GM21447 (cell line): ENCODE measurements at regions not wholly inside any gene's neighbourhood (a gene's known extent, or its start where the extent isn't known, plus 50 kb on each side); places are given as distances from the start of the nearest gene placed in this dataset.

Experiments
- ATAC-seq: cut with Tn5 transposase; IDR thresholded peaks from one replicate; pipeline ENCODE4 v1.9.1; 2021; ENCODE audit not compliant: unreplicated experiment

- no peak for ATAC-seq
Observed at GRCh38 chr6:122524056-122524455, 52.4 kb upstream of the SERINC1 start.

DNA sequence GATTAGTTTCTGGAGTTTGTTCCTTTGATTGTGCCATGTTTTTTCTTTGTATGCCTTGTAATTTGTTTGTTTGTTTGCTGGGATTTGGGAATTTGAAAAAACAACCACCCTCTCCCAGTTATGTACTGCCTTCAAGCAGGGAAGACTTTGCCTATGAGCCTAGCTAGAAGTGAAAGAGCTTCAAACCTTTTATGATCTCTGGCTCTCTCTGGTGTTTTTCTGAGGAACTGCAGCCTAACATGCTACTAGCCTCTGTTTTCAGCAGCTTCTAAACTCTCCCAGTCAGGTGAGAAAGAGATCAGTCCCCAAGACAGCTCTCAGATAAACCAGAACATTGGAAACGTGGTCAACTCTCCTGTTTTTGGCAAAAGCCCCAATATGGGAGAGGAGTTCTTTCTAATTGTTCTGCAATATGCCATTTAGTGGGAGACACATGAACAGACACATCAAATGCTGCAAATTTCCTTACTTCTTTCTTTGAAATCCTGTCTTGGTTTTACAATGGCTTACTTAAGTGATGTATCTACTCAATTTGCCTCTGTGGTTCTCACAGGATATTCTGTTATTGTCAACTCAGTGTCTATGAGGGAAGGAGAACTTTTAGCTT is 58.9 kb upstream of the SERINC1 start:
- ATAC-seq, result peak; percentile 95

- ATAC-seq, result no peak
Observed at GRCh38 chr6:122548281-122548680, 61.9 kb upstream of the PKIB start.

DNA sequence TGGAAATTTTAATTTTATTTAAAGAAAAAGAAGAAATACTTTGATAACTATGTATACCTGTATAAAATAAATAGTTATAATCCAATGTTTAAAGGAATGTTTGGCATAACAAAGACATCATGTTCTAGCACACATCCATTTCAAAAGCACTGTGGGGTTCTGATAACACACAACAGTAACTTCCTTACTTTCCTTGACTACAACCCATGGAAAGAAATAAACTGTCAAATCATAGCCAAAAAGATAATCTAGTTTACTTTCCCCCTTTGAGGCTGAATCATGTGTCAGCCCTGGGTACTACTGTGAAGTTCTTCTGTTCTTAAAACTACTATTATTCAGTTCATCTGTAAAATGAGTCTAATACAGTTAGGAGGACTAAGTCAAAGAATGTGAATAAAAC is 61.4 kb upstream of the PKIB start:
- no peak for ATAC-seq

- no peak for ATAC-seq
Observed at GRCh38 chr6:122553697-122554096, 56.5 kb upstream of the PKIB start.

GRCh38 chr6:122555561-122555960 is 54.6 kb upstream of the PKIB start:
- no peak for ATAC-seq

DNA sequence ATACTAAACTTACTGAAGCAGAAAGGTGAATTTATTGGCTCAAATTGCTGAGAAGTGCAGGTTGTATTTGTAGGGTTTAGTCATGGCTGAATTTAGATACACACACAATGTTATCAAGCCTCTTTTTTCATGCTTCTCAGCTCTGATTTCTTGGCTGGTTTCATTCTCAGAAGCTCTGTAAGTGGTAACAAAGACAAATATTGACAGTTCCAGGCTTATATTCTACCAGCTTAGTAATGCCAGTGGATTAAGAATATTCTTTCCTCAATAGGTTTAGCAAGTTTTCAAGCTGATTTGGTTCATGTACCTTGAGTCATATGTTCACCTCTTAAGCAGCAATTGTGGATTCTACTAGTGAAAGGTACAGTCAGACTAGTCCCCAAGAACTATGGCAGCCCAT is 52.1 kb upstream of the PKIB start:
- no peak for ATAC-seq
